Sigmoid colon (tissue), 6 donors: ENCODE measurements at regions not wholly inside any gene's neighbourhood (a gene's known extent, or its start where the extent isn't known, plus 50 kb on each side); places are given as distances from the start of the nearest gene placed in this dataset.

ENCODE experiments used
- DNase-seq: peaks from one replicate; pipeline ENCODE4 v3.0.0-alpha.2; 2019
- H3K27ac ChIP-seq, 4 donors: fragments of 200-600 bp; sonication (generic); one replicate each; pipeline ENCODE4 v1.5.1; 2016 to 2019; ENCODE audit warnings: mild to moderate bottlenecking in 1 of 4
- H3K27me3 ChIP-seq, 3 donors: fragments of 200-600 bp; sonication (generic); one replicate each; pipeline ENCODE4 v1.5.1; 2019; ENCODE audit warnings: mild to moderate bottlenecking in 1 of 3
- H3K36me3 ChIP-seq, 4 donors: fragments of 200-600 bp; sonication (generic); one replicate each; pipeline ENCODE4 v1.5.1; 2016 to 2019
- H3K4me1 ChIP-seq, 4 donors: fragments of 200-600 bp; sonication (generic); one replicate each; pipeline ENCODE4 v1.5.1; 2017 to 2019
- H3K4me3 ChIP-seq, 4 donors: fragments of 200-600 bp; sonication (generic); one replicate each; pipeline ENCODE4 v1.5.1; 2017 to 2019; ENCODE audit warnings: mild to moderate bottlenecking in 2 of 4, moderate library complexity in 1 of 4
- H3K9me3 ChIP-seq, 4 donors: fragments of 200-600 bp in 3 of 4; sonication (generic) in 3 of 4; one replicate each; pipeline versions ENCODE4 v1.5.1 to v1.6.1; 2013 to 2019
- CTCF ChIP-seq, 4 experiments: fragments of 450-650 bp in 3 of 4; fragments of 200-600 bp in 1 of 4; IDR thresholded peaks; one replicate each; pipeline ENCODE4 v1.5.1; 2016 to 2019; ENCODE audit warnings: antibody characterized with exemption in 4 of 4, mild to moderate bottlenecking in 3 of 4, moderate library complexity in 2 of 4
- EP300 ChIP-seq, 4 donors: sonication (generic); formaldehyde crosslinking; IDR thresholded peaks; one replicate each; pipeline ENCODE4 v1.6.1; 2017; ENCODE audit warnings: antibody characterized with exemption in 4 of 4
- POLR2A ChIP-seq, 2 donors: fragments of 450-650 bp; IDR thresholded peaks; one replicate each; pipeline ENCODE4 v1.6.1; 2016; ENCODE audit warnings: antibody characterized with exemption in 2 of 2, mild to moderate bottlenecking in 2 of 2, moderate library complexity in 2 of 2
- POLR2AphosphoS5 ChIP-seq, 4 donors: sonication (generic); formaldehyde crosslinking; IDR thresholded peaks; one replicate each; pipeline ENCODE4 v1.6.1; 2017; ENCODE audit warnings: antibody characterized with exemption in 4 of 4
- WGBS, 2 donors: extraction: QIAGEN DNeasy Blood & Tissue Kit; methylation state at CpG; one replicate each; pipeline ENCODE4 v1.1.7; 2013; 5-methylcytosine and 5-hydroxymethylcytosine counted together
- intact Hi-C: fragments of 100-400 bp; cut with DNase I; formaldehyde crosslinking; loops from one replicate; pipeline ENCODE4 v1.15.1; 2023
- donor health status: healthy with polysubstance abuse.
- donor health status: healthy.

GRCh38 chr16:52265446-52265861, 281.5 kb downstream of the TOX3 start:
- intact Hi-C loops = no loop called here
- Histone ChIP-seq H3K27me3 (no peaks in the 10 kb centered on the region), H3K9me3 (no peaks in the 10 kb centered on the region), H3K36me3 (no peaks in the 10 kb centered on the region), H3K4me1 (no peaks in the 10 kb centered on the region), H3K27ac (no peak overlapping the region), H3K4me3 (no peak overlapping the region)
- no peak for TF ChIP-seq EP300 (IDR thresholded peaks at IDR 0.05)
- no peak for DNase-seq
- WGBS, 2 donors = 12 to 17% methylated on average over 3 of the region's 3 CpGs

GRCh38 chr16:52257534-52257933, 289.4 kb downstream of the TOX3 start:
- Histone ChIP-seq H3K4me1 (no peaks in the 10 kb centered on the region), H3K27me3 (no peaks in the 10 kb centered on the region), H3K9me3 (no peaks in the 10 kb centered on the region), H3K36me3 (no peaks in the 10 kb centered on the region), H3K4me3 (no peak overlapping the region), H3K27ac (no peak overlapping the region)
- 85 to 86% methylated on average over 1 of the region's 1 CpG for WGBS, 2 donors
- intact Hi-C loops = no loop called here
- no peak for TF ChIP-seq CTCF (IDR thresholded peaks at IDR 0.05)
- TF ChIP-seq POLR2A (IDR thresholded peaks at IDR 0.05) = no peak
- TF ChIP-seq POLR2AphosphoS5 (IDR thresholded peaks at IDR 0.05) = no peak
- no peak for TF ChIP-seq EP300 (IDR thresholded peaks at IDR 0.05)
- no peak for DNase-seq

- H3K27me3 ChIP-seq = no peaks in the 10 kb centered on the region
- no peaks in the 10 kb centered on the region for H3K36me3 ChIP-seq
- DNase-seq = no peak
- no peak overlapping the region for H3K4me3 ChIP-seq
- H3K27ac ChIP-seq = no peak overlapping the region
- intact Hi-C loops = no loop called here
- 41 to 68% methylated on average over 4 of the region's 4 CpGs for WGBS, 2 donors
- H3K4me1 ChIP-seq = no peaks in the 10 kb centered on the region
- no peaks in the 10 kb centered on the region for H3K9me3 ChIP-seq
- TF ChIP-seq EP300 (IDR thresholded peaks at IDR 0.05) (no peak), POLR2A (IDR thresholded peaks at IDR 0.05) (no peak), CTCF (IDR thresholded peaks at IDR 0.05) (no peak), POLR2AphosphoS5 (IDR thresholded peaks at IDR 0.05) (no peak)
Observed at GRCh38 chr16:52256310-52257078, 290.4 kb downstream of the TOX3 start.

- Histone ChIP-seq H3K36me3 (no peaks in the 10 kb centered on the region), H3K4me3 (no peak overlapping the region), H3K9me3 (no peaks in the 10 kb centered on the region), H3K4me1 (no peaks in the 10 kb centered on the region), H3K27ac (no peak overlapping the region), H3K27me3 (no peaks in the 10 kb centered on the region)
- 83 to 88% methylated on average over 3 of the region's 3 CpGs for WGBS, 2 donors
- TF ChIP-seq EP300 (IDR thresholded peaks at IDR 0.05) (no peak), POLR2AphosphoS5 (IDR thresholded peaks at IDR 0.05) (no peak), POLR2A (IDR thresholded peaks at IDR 0.05) (no peak), CTCF (IDR thresholded peaks at IDR 0.05) (no peak)
- DNase-seq = no peak
- intact Hi-C loops = no loop called here
Observed at GRCh38 chr16:52254746-52255145, 292.2 kb downstream of the TOX3 start.

- TF ChIP-seq CTCF (IDR thresholded peaks at IDR 0.05) = no peak
- TF ChIP-seq POLR2AphosphoS5 (IDR thresholded peaks at IDR 0.05) = no peak
- no peak for TF ChIP-seq EP300 (IDR thresholded peaks at IDR 0.05)
- no peak for TF ChIP-seq POLR2A (IDR thresholded peaks at IDR 0.05)
- H3K4me3 ChIP-seq = no peak overlapping the region
- no peaks in the 10 kb centered on the region for H3K4me1 ChIP-seq
- no peak overlapping the region for H3K27ac ChIP-seq
- 86 to 97% methylated on average over 2 of the region's 2 CpGs for WGBS, 2 donors
- no peak for DNase-seq
- intact Hi-C loops = no loop called here
- no peaks in the 10 kb centered on the region for H3K27me3 ChIP-seq
- peaks cover 0 to 5% (median 0%) of the 10 kb centered on the region in 4 donors for H3K9me3 ChIP-seq
- no peaks in the 10 kb centered on the region for H3K36me3 ChIP-seq
Observed at GRCh38 chr16:52252680-52253079, 294.3 kb downstream of the TOX3 start.
